ENCODE measurements at regions not wholly inside any gene's neighbourhood (a gene's known extent, or its start where the extent isn't known, plus 50 kb on each side); places are given as distances from the start of the nearest gene placed in this dataset.
A peak's percentile ranks its signal among the peaks of the same experiment; 100 is the strongest.
"Not testable (repeated sequence)": the region's sequence is repeated elsewhere in the genome, so short reads cannot be mapped to it uniquely, and the experiment has no call there.

DNA sequence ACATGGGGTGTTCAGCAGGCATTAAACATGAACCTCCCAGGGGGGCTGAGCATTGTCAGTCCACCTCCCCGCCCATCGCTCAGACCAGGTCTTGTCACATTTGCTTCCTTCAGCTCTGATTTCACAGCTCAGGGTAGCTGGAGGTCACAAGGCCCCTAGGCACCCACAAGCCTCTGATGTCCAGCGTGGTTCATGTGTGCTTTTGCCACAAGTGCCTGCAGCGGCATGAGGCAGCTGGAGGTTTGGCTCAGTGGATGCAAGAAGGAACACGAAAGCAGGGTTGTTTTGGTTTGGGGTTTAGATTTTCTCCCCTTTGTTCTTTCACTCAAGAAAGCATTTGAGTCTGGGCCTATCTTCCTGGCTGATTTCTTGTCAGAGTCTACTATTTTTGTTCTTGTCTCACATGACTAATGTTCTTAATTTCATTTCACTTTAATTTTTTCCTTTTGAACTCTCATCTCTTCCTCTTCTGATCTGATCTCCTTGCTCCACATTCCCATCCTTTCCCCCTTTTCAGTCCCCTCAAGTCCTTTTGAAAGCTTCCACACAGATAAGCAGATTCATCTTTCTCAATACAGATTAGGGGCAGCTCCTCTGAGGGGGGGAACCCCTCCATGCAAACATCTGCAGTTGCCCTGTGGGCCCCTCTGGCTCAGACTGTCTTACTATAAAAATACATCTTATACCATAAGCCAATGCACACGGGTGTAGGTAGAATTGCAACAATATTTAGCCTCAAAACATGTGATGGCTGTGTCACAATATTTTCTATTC lies 68.1 kb upstream of the CEP85L start:
- no peak for DNase-seq (ENCODE audit: low read depth in 2 of 2)

DNA sequence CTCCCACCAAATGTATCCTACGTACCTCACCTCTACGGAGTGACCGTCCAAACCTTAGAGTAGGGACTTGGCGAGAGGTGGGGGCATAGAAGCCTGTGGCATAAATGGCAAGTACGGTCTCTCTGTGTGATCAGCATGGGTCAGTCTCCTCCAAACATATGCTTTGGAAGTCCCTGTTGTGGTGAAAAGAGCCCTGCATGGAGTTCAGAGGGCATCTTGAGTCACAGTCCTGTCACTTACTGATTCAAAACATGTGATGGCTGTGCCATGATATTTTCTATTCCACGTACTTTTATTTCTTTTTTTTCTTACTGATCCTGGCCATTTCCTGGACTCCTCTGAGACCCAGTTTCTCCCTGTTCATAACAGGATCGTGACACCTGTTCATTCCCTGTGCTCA lies 67.5 kb upstream of the CEP85L start:
- no peak for DNase-seq (ENCODE audit: low read depth in 2 of 2)

DNA sequence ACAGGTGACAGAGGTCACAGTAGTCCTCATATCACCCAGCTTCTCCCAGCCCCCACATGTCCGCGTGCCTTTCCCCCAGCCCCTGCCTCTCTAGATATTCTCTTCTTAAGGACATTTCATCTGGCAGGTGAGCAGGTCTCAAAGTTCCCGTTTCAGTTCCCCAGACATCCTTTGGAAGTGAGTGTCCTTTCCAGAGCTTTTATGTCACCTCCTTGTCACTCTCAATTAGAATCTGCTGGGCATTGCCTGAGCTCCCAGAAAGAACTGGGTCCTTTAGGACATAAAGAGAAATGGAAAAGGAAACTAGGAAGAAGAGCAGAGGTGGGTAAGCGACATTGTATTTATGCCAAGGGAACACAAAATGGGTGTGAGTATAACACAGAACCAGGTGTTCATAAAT lies 66.9 kb upstream of the CEP85L start:
- DNase-seq (ENCODE audit: low read depth in 2 of 2) = no peak

DNA sequence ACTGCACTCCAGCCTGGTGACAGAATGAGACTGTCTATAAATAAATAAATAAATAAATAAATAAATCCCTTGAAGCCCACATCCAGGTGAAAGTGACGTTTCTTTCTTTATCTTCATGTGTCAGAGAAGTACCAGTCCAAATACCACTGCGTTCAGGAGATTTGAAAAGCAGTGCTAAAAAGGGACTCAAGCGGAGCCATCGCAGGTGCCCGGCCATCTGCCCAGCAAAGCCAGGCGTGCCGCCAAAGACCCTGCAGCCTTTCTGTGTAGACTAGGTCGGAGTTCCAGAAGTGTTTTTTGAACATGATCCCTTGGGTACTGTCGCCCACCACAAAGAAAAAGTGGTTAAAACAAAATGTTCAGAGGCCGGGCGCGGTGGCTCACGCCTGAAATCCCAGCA lies 65.7 kb upstream of the CEP85L start:
- DNase-seq (ENCODE audit: low read depth in 2 of 2) = no peak

DNA sequence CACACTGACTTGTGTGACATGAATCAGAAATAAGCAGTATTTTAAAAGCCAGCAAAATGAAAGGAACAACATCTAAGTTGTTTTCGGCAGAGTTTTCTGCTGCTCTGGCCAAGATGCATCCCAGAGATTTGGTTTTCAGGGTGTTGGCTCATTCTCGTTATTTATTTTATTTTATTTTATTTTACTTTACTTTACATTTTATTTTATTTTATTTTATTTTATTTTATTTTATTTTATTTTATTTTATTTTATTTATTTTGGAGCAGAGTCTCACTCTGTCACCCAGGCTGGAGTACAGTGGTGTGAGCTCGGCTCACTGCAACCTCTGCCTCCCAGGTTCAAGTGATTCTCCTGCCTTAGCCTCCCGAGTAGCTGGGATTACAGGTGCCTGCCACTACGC lies 64.5 kb upstream of the CEP85L start:
- not testable (repeated sequence) for DNase-seq (ENCODE audit: low read depth in 2 of 2)

DNA sequence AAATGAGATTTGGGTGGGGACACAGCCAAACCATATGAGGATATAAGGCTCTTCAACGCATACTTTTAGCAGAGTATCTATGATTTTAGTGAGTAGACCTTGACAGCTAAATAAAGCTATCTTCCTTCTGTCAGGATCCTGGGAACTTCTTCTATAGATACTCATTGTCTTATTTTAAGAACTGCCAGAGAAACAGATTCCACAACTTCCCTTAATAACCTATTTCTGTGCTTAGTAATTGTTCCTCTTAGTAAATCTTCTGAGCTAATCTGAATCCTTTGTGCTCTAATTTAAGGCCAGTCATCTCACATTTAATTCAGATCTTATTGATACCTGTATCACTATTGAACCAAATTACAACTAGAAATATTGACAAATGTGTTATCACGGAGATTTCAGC lies 64.0 kb upstream of the CEP85L start:
- DNase-seq (ENCODE audit: low read depth in 2 of 2) = no peak

DNA sequence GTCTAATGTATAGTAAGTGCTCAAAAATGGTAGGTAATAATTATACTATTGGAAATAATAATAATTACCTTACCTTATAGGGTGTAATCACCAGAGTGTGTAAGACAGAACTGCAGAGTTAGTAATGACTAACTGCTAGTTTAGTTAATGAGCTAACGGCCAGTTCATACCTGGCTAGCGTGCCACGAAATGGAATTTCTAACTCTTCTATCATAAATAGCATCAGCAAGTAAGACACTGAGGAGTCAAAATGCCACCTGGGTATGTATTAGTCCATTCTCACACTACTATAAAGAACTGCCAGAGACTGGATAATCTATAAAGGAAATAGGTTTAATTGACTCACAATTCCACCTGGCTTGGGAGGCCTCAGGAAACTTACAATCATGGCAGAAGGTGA lies 63.4 kb upstream of the CEP85L start:
- no peak for DNase-seq (ENCODE audit: low read depth in 2 of 2)

DNA sequence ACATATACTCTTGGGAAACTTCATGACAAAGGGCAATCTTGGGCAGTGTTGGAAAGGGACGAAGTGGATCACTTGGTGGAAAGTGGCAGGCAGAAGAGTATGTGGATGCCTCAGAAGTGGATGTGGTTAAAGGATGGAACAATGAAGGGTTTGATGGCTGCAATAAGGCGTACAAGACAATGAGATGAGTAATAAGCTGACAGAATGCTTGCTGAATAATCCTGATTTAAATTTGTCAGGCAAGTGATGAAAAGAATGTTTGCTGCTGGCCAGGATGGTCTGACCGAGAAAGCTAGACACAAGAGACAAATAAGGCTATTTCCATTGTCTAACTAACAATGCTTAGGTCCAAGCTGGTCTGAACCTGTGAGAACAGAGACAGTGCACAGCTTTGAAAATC lies 61.6 kb upstream of the CEP85L start:
- peak in 1 of 2 donors; percentile 24 for DNase-seq (ENCODE audit: low read depth in 2 of 2)

DNA sequence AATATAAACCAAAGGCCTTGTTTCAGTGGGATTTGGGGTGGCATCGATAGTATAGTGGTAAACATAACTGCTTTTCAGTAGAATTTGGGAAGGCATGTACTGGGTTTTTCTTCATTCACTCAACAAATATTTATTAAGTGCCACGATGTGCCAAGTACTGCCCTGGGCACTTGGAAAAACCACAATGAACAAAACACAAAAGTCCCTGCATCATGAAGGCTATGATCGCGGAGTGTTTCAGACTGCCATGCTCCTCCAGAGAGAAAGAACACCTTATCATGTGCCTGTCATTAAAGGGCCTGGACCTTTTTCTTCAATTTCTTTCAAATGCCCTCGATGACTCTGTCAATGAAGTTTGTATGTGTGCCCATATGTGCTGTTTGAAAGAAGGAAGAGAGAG lies 59.2 kb upstream of the CEP85L start:
- no peak for DNase-seq (ENCODE audit: low read depth in 2 of 2)

DNA sequence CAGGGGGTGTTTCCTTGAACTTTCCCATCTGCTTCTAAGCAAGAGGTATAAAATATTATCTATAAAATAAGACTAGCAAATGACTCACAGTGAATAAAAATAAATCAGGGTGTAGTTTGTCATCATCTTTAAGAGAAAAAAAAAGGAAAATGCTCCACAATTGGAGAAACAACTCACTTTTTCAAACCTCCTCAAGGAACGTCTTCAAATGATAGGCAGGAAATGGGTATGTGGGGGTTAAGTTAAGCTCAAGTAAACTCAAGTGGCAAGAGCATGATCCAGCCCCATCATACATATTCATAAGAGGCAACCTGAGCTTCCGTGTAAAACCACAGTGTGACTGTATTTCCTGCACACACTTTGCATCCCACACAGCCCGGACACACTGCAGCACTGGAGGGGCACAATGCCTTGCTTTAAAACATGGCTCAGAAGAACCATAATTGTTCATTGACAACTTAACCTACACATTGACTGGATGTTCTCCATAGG lies 58.5 kb upstream of the CEP85L start:
- peak; percentile 52 to 64 for DNase-seq (ENCODE audit: low read depth in 2 of 2)

DNA sequence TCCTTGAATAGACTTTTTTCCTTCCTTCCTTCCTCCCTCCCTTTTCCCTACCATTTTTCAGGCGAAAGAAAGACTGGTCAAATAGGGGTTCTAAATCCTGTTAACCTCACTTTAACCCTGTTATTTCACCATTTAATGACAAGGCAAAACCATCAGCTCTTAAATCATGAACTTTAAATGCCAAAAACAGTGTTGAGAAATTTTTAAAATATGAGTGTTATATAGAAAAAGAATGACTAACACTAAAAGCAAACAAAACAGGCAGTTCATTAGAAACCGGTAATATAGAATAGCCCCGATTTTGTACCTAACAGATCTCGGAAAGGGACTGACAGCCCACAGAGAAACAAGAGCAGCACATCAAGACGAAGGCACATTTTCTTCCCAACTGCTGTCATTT lies 57.4 kb upstream of the CEP85L start:
- DNase-seq (ENCODE audit: low read depth in 2 of 2) = no peak

DNA sequence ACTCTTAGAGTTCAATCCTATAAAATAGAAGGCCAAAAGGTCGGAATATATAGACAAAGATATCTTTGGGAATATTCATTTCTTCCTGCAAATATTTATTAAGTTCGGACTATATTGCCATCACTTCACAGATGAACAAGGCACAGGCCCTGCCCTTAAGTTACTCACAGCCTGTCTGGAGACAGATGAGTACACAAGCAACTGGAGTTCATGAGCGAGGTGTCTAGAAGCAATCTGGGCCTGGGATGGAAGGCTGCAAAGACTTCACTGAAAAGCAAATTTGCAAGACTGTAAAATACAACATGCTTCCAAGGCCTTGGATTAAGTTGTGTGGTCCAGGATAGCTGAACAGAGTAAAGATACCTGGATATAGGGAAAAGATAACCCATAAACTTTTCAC lies 56.7 kb upstream of the CEP85L start:
- DNase-seq (ENCODE audit: low read depth in 2 of 2) = peak in 1 of 2 donors; percentile 7

DNA sequence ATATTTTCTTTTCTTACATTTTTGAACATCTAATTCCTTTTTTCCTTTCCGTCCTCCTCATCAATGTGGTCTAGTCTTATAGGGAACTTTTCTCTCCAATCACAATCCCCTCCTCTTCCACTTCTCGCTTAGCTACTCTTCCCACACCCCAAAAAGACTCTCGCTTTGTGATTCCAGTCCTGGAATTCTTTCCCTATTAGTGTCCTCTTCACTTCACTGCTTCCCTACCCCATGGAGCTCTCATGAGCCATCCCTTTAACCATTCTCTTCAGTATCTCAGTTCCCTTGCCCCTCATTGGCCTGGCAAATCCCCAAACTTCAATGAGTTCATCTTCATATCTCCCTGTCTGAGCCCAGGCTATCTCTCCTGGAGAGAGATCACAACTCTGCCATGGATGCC lies 55.3 kb upstream of the CEP85L start:
- no peak for DNase-seq (ENCODE audit: low read depth in 2 of 2)

DNA sequence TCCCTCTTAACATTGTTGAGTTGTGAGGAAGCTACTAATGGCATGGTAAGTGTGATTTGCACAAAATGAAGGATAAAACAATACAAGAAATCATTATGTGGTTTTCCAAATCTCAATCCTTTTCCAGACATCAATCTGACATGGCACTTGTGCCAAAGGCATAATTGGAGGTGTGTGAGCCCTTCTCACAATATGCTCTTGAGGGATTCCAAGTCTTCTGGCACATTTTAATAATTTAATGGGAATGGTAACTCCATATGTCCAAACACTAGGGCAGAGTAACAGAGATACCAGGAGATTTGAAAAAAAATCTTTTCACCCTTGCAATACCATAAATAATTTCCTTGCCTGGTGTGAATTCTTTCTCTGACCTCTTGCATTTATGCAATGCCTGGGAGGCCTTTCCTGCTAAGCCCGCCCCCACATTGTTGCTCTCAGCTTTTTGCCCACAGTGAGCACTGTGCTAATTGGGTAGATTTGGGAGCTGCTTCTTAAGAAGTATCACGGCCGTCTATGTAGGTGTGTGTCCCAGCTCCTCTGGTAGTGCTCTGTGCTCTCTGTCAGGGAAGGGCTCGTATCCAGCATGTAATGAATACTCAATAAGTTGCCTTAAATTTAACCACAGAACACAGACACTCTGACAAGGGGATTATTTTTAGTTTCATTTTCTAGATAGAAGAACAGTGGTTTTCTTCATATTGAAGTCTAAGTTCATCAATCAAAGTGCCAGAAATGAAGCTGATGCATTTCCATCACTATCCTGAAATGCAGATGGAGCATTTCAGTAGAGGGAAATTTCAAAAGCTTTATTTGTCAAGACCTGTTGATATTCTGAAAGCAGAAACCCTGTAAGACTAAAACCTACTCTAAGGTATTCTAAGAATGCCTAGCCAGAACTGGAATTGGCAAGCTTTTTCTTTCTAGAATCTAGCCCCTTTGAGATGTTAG lies 54.4 kb upstream of the CEP85L start:
- DNase-seq (ENCODE audit: low read depth in 2 of 2) = peak; percentile 8 to 61

DNA sequence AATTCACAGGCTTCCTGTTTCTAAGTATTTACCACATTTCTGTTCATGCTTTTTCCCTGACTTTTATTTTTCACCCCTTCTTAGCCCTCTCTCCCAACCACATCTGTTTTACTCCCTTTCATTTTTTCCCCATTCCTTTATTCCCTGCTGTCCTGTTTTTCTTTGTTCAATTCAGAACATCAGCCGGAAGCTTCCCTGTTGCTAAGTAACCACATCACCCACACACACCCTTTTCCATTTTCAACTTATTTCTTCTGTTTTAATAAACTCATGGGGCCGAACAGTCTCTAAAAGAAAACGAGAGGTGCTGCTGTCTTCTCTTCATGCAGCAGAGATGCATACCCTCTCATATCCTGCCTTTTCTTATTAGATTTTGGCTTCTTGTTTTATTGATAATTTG lies 53.5 kb upstream of the CEP85L start:
- DNase-seq (ENCODE audit: low read depth in 2 of 2) = peak in 1 of 2 donors; percentile 74

DNA sequence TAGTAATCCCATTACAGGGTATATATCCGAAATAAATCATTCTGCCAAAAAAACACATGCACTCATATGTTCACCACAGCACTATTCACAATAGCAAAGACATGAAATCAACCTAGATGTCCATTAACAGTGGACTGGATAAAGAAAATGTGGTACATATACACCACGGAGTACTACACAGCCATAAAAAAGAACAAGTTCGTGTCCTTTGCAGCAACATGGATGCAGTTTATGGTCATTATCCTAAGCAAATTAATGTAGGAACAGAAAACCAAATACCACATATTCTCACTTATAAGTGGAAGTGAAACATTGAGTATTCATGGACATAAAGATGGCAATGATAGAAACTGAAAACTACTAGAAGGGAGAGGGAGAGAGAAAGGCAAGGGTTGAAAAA lies 49.9 kb upstream of the CEP85L start:
- DNase-seq (ENCODE audit: low read depth in 2 of 2) = not testable (repeated sequence)

Measured in lung microvascular endothelial cell (primary cell).